Umbilical cord (tissue), 1 donor: ENCODE measurements at regions not wholly inside any gene's neighbourhood (a gene's known extent, or its start where the extent isn't known, plus 50 kb on each side); places are given as distances from the start of the nearest gene placed in this dataset.

Experiments used
- DNase-seq: peaks from one replicate; pipeline ENCODE4 v3.0.0-alpha.2; 2015; ENCODE audit warnings: low spot score

GRCh38 chr6:104617591-104617990 is 242.1 kb downstream of the HACE1 start:
- no peak for DNase-seq

DNA sequence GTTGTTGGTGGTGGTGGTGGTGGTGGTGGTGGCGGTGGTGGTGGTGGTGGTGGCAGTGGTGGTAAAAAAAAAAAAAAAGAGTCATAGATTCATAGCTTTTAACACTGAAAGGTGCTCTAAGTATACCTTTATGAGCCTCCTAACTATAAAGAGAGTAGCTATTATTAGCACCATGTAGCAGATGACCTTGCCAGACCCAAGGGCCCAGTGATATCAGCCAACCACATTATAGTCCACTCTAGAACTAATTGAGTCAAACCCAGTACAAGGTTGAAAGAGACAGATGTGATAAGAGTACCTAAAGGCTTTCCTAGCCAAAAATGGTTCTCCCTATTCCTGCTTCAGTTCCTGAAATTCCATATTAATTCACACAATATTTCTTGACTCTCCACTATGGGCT is 245.3 kb downstream of the HACE1 start:
- DNase-seq: no peak

- DNase-seq: peak; percentile 49
Measured at GRCh38 chr6:104613416-104614001, 246.2 kb downstream of the HACE1 start.

GRCh38 chr6:104612541-104612940 is 247.2 kb downstream of the HACE1 start:
- no peak for DNase-seq

DNA sequence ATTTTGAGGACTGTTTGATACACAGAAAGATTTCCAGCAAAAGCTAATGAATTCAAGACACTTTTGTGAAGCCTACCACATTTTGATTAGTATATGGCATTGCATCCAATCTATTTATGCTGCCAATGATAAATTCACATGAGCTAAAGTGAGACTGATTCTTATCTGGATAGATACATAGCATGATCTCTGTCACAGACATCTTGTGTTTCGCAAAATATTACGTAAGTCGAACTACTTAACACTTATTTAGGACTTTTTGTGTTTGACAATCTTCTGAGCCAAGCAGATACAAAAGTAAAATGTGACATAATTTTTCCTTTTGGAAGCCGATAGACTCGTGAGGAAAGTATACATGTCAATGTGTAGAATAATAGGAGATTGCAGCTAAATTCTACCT is 251.6 kb downstream of the HACE1 start:
- DNase-seq: no peak

- DNase-seq: no peak
Measured at GRCh38 chr6:104607501-104607900, 252.2 kb downstream of the HACE1 start.

DNA sequence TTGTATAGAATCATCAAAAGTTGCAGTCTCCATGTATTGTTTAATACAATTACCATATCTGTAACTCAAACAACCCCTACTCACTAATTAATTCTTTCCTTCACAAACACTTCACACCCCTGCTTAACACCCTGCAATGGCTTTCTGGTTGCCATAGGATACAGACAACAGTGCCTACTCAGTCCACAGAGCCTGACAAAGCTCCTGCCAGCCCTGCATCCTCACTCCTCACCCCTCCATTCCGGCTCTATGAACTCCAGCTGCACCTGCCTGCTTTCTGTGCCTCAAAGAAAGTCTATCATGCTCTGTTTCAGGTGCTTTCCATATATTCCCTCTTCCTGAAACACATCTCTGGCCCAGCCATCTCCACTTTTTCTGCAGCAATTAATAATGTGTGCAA is 253.4 kb downstream of the HACE1 start:
- DNase-seq: no peak

GRCh38 chr6:104604685-104605084 is 255.0 kb downstream of the HACE1 start:
- DNase-seq: no peak

GRCh38 chr6:104603108-104603745 is 256.5 kb downstream of the HACE1 start:
- DNase-seq: no peak

DNA sequence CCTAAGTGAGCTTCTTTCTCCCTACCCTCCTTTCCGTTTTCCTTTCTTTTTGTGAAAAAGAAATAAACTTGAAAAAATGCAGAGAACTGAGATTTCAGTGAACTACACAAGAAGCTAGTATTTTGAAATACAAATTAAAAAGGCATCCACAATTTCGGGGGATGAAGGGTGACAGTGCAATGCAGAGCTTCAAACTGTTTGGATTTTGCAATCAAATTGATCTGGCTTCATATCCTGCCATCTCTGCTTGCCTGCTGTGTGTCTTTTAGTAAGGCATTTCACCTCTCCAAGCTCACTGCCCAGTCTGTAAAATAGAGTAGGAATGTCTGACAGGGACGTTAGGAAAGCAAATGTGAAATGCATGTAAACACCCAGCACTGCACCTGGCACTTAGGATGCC is 258.0 kb downstream of the HACE1 start:
- DNase-seq: no peak

- DNase-seq: no peak
Measured at GRCh38 chr6:104601131-104601651, 258.5 kb downstream of the HACE1 start.

DNA sequence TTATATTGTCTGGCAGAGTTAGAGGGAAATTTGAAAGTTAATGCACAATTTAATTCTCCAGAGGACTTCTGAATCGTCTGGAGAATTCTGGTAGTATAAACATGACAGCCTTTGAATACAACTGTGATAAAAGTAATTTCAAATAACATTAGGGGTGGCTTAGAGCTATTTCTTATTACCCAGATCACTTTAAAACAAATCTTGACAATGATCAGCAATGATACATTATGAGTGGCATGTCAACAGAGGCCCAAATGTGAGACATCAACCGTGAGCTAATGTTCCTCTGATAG is 259.1 kb downstream of the HACE1 start:
- DNase-seq: no peak

- DNase-seq: no peak
Measured at GRCh38 chr6:104599821-104600638, 259.7 kb downstream of the HACE1 start.

DNA sequence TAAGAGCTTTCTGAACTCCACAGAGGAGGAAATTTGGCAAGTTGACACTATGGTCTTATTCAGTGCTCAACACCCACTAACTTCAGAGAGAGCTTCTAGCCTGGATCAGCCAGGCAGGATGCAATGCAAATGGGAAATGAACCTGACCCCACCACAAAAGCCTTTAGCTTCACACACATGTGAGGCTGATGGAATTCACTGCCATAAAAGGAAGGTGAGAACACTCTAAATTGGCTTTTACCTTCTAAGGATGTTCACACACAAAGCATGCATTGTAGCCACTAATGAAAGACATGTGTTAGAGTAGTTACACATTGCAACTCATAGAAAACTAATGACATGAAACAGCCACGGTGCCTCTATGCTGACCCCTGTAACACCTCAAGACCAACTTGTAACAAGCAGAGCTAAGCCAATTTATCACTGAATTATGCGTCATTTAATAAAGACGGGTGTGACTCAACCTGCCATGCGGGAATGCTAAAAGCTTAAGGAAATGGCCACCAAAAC is 262.1 kb downstream of the HACE1 start:
- DNase-seq: no peak

DNA sequence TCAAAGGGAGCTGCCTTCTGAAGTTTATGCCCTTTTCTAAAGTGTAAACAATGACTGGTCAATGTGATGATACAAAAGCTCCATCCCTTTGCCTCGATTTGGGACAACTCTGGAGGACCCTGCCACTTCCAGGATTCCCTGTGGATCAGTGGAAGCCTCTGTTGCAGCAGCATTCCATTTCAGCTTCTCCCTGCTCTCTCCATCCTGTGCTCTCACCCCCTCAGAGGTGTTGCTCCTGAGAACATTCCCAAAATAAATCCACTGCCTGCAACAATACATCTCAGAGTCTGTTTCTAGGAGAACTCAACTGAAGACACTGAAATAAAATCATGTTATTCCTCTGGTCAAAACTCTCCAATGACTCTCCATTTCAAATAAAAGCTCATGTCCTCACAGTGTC is 263.6 kb downstream of the HACE1 start:
- DNase-seq: no peak

- DNase-seq: no peak
Measured at GRCh38 chr6:104595311-104595820, 264.4 kb downstream of the HACE1 start.

DNA sequence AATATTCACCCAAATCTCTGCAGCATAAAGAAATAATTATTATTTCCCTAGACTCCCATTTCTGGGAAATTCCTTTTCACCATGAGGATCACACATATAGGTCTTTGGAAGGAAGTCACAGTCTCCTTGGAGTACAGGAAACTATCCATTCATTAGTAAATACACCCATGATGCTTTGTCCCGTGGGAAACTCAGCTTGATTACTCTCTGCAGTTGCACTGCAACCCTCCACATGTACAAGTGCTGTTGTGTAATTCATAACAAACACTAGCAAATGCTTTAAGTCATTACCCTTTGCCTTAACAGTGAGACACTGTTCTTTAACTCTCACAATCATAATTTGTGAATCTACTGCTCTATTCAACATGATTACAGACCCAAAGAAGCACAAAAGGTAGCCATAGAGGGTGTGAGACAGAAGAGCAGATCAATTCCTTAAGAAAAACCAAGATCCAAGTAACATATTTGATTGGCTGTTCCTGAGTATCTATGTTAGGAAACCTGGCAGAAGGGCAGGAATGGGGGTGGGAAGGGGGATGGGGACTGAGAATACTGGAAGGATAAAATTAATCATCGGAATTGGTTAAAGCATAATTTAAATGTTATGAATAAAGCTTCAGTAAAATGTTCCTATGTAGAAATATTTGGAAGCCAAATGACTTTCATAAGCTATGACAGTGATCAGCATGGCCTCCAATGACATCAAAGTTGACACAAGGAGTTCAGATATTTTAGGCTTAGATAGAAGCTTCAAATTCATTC is 268.0 kb downstream of the HACE1 start:
- no peak for DNase-seq

- no peak for DNase-seq
Measured at GRCh38 chr6:104589940-104590339, 269.8 kb downstream of the HACE1 start.

- no peak for DNase-seq
Measured at GRCh38 chr6:104585646-104586045, 274.1 kb downstream of the HACE1 start.

- no peak for DNase-seq
Measured at GRCh38 chr6:104580452-104580851, 279.3 kb downstream of the HACE1 start.

DNA sequence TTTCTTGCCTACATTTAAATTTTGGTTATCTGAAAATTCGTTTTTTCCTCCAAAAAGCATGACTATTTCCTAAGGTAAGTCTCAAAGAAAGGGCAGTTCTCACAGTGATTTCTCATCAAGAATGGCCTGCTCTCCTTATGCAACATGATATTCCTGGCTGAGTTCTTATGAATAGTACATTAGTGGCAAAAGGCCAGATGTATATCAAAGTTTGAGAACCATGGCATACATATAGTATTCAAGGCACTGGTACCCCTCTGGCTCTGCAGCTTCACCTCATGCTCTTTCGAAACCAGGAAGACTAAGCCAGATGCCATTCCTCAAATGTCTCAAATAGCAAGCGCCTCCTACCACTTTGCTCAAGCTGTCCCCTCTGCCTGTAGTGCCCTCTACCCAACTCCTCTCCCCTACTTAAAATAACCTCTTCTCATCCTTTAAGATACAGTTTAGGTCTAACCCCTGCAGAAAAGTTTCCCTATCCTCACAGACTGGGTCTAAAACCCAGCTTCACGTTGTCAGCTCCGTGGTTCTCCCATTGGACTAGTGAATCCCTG is 280.3 kb downstream of the HACE1 start:
- DNase-seq: no peak
